HG03280 (cell line): ENCODE measurements at regions not wholly inside any gene's neighbourhood (a gene's known extent, or its start where the extent isn't known, plus 50 kb on each side); places are given as distances from the start of the nearest gene placed in this dataset.
A peak's percentile ranks its signal among the peaks of the same experiment; 100 is the strongest.

Experiments
- ATAC-seq: cut with Tn5 transposase; IDR thresholded peaks from one replicate; pipeline ENCODE4 v1.9.1; 2021; ENCODE audit warnings: mild to moderate bottlenecking, moderate library complexity; ENCODE audit not compliant: unreplicated experiment

GRCh38 chr6:140320081-140321080 is 945.9 kb upstream of the CITED2 start:
- ATAC-seq = no peak

GRCh38 chr6:140319209-140319608 is 944.8 kb upstream of the CITED2 start:
- ATAC-seq = no peak

GRCh38 chr6:140318408-140318807 is 944.0 kb upstream of the CITED2 start:
- ATAC-seq = no peak

GRCh38 chr6:140317950-140318349 is 943.5 kb upstream of the CITED2 start:
- no peak for ATAC-seq

GRCh38 chr6:140316966-140317365 is 942.5 kb upstream of the CITED2 start:
- ATAC-seq = no peak

GRCh38 chr6:140314682-140315081 is 940.2 kb upstream of the CITED2 start:
- ATAC-seq = no peak

- ATAC-seq = no peak
Observed at GRCh38 chr6:140311146-140311545, 936.7 kb upstream of the CITED2 start.

- no peak for ATAC-seq
Observed at GRCh38 chr6:140303218-140303949, 928.9 kb upstream of the CITED2 start.

GRCh38 chr6:140300331-140300730 is 925.9 kb upstream of the CITED2 start:
- no peak for ATAC-seq

GRCh38 chr6:140289186-140289585 is 914.7 kb upstream of the CITED2 start:
- ATAC-seq = no peak

- no peak for ATAC-seq
Observed at GRCh38 chr6:140285998-140286690, 911.7 kb upstream of the CITED2 start.

GRCh38 chr6:140285471-140285870 is 911.0 kb upstream of the CITED2 start:
- no peak for ATAC-seq

GRCh38 chr6:140284871-140285270 is 910.4 kb upstream of the CITED2 start:
- no peak for ATAC-seq

GRCh38 chr6:140283197-140283596 is 908.7 kb upstream of the CITED2 start:
- ATAC-seq = no peak

- no peak for ATAC-seq
Observed at GRCh38 chr6:140281767-140282166, 907.3 kb upstream of the CITED2 start.

- ATAC-seq = no peak
Observed at GRCh38 chr6:140281236-140281635, 906.8 kb upstream of the CITED2 start.

GRCh38 chr6:140276719-140277118 is 902.3 kb upstream of the CITED2 start:
- ATAC-seq = no peak

GRCh38 chr6:140276133-140276532 is 901.7 kb upstream of the CITED2 start:
- ATAC-seq = no peak

GRCh38 chr6:140275725-140276124 is 901.3 kb upstream of the CITED2 start:
- ATAC-seq = no peak

GRCh38 chr6:140274548-140274947 is 900.1 kb upstream of the CITED2 start:
- no peak for ATAC-seq

GRCh38 chr6:140271759-140272377 is 897.4 kb upstream of the CITED2 start:
- peak; percentile 99 for ATAC-seq
